NCI-H128 (cell line): ENCODE measurements at regions not wholly inside any gene's neighbourhood (a gene's known extent, or its start where the extent isn't known, plus 50 kb on each side); places are given as distances from the start of the nearest gene placed in this dataset.

Experiments used
- DNase-seq: peaks from one replicate; lab custom pipeline; 2025; ENCODE audit not compliant: unreplicated experiment; lab: John Stamatoyannopoulos, UW

- DNase-seq: no peak
Observed at GRCh38 chr9:105912157-105912862, 218.0 kb downstream of the TMEM38B start.

- no peak for DNase-seq
Observed at GRCh38 chr9:105912863-105913516, 218.6 kb downstream of the TMEM38B start.

GRCh38 chr9:105921057-105921726 is 226.9 kb downstream of the TMEM38B start:
- DNase-seq: no peak

GRCh38 chr9:105928416-105928815 is 234.1 kb downstream of the TMEM38B start:
- no peak for DNase-seq

GRCh38 chr9:105930011-105930627 is 235.8 kb downstream of the TMEM38B start:
- no peak for DNase-seq

- no peak for DNase-seq
Observed at GRCh38 chr9:105932276-105932675, 237.9 kb downstream of the TMEM38B start.

- no peak for DNase-seq
Observed at GRCh38 chr9:105950448-105950847, 256.1 kb downstream of the TMEM38B start.

- no peak for DNase-seq
Observed at GRCh38 chr9:105950894-105951293, 256.6 kb downstream of the TMEM38B start.

- DNase-seq: no peak
Observed at GRCh38 chr9:105954517-105954916, 260.2 kb downstream of the TMEM38B start.

GRCh38 chr9:105957830-105958229 is 263.5 kb downstream of the TMEM38B start:
- no peak for DNase-seq

GRCh38 chr9:105958587-105958986 is 264.2 kb downstream of the TMEM38B start:
- DNase-seq: no peak

- DNase-seq: no peak
Observed at GRCh38 chr9:105959531-105959930, 265.2 kb downstream of the TMEM38B start.

- no peak for DNase-seq
Observed at GRCh38 chr9:105963343-105964099, 269.2 kb downstream of the TMEM38B start.

GRCh38 chr9:105964156-105964555 is 269.8 kb downstream of the TMEM38B start:
- no peak for DNase-seq

GRCh38 chr9:105966834-105967233 is 272.5 kb downstream of the TMEM38B start:
- DNase-seq: no peak

GRCh38 chr9:105967248-105967647 is 272.9 kb downstream of the TMEM38B start:
- DNase-seq: no peak

- DNase-seq: no peak
Observed at GRCh38 chr9:105967797-105968196, 273.5 kb downstream of the TMEM38B start.

- DNase-seq: no peak
Observed at GRCh38 chr9:105968811-105969466, 274.6 kb downstream of the TMEM38B start.

GRCh38 chr9:105969636-105970035 is 275.3 kb downstream of the TMEM38B start:
- no peak for DNase-seq

GRCh38 chr9:105971986-105972385 is 277.6 kb downstream of the TMEM38B start:
- no peak for DNase-seq
